HEK293 (cell line): ENCODE measurements at regions not wholly inside any gene's neighbourhood (a gene's known extent, or its start where the extent isn't known, plus 50 kb on each side); places are given as distances from the start of the nearest gene placed in this dataset.

Experiments
- CTCF ChIA-PET: fragments of 350-600 bp; formaldehyde crosslinking; extraction: SDS; loops from one replicate; lab custom pipeline; 2021; ENCODE audit warnings: antibody characterized with exemption; lab: Yijun Ruan, JAX
- POLR2A ChIA-PET: fragments of 300-600 bp; formaldehyde crosslinking; extraction: SDS; loops from one replicate; lab custom pipeline; 2020; ENCODE audit warnings: antibody characterized with exemption, inconsistent platforms; lab: Yijun Ruan, JAX
- H3K27ac ChIP-seq: fragments of 200-500 bp; sonication (Bioruptor generic); 2 replicates; pipeline ENCODE4 v1.5.1; 2014; ENCODE audit warnings: low read depth, low read length, control low read depth, inconsistent platforms; ENCODE audit errors: extremely low read depth
- H3K36me3 ChIP-seq, 2 experiments: fragments of 200-500 bp in 1 of 2; sonication (Bioruptor generic) in 1 of 2; 1 replicate in 1 of 2; 2 replicates in 1 of 2; pipeline ENCODE4 v1.5.1; 2014 to 2017; ENCODE audit warnings: inconsistent platforms in 2 of 2, low read length in 2 of 2; ENCODE audit not compliant: control insufficient read depth in 2 of 2, insufficient read depth in 1 of 2
- H3K4me1 ChIP-seq: fragments of 200-500 bp; sonication (Bioruptor generic); 2 replicates; pipeline ENCODE4 v1.5.1; 2014; ENCODE audit warnings: mild to moderate bottlenecking, low read length, inconsistent platforms; ENCODE audit not compliant: control insufficient read depth, insufficient read depth
- H3K4me3 ChIP-seq: 2 replicates; pipeline ENCODE4 v1.5.1; 2011; ENCODE audit warnings: low read depth, mild to moderate bottlenecking, control low read depth, low read length, moderate library complexity
- H3K9me3 ChIP-seq: fragments of 200-500 bp; sonication (Bioruptor generic); 2 replicates; pipeline ENCODE4 v1.5.1; 2014; ENCODE audit warnings: low read depth, low read length, inconsistent platforms; ENCODE audit not compliant: control insufficient read depth, insufficient read depth
- HOXC10 ChIP-seq: sonication (generic); formaldehyde crosslinking; IDR thresholded peaks from 2 replicates; pipeline ENCODE4 v1.8.1; 2023; ENCODE audit warnings: mild to moderate bottlenecking, missing genetic modification reagents
- SCRT1 ChIP-seq: fragments of 450-650 bp; formaldehyde crosslinking; IDR thresholded peaks from 2 replicates; pipeline ENCODE4 v1.5.1; 2016; ENCODE audit warnings: missing biosample characterization, missing genetic modification characterization, borderline replicate concordance
- ZBTB48 ChIP-seq: fragments of 450-650 bp; formaldehyde crosslinking; IDR thresholded peaks from 2 replicates; pipeline ENCODE4 v1.5.1; 2016; ENCODE audit warnings: missing biosample characterization, missing genetic modification characterization
- ZFP69B ChIP-seq: fragments of 450-650 bp; formaldehyde crosslinking; IDR thresholded peaks from 2 replicates; pipeline ENCODE4 v1.5.1; 2016; ENCODE audit warnings: missing biosample characterization, missing genetic modification characterization
- ZNF112 ChIP-seq: fragments of 450-650 bp; formaldehyde crosslinking; IDR thresholded peaks from 2 replicates; pipeline ENCODE4 v1.5.0; 2017; ENCODE audit warnings: missing biosample characterization, missing genetic modification characterization
- ZNF121 ChIP-seq: fragments of 450-650 bp; formaldehyde crosslinking; IDR thresholded peaks from 2 replicates; pipeline ENCODE4 v1.5.1; 2016; ENCODE audit warnings: missing biosample characterization, missing genetic modification characterization
- ZNF133 ChIP-seq: fragments of 450-650 bp; formaldehyde crosslinking; IDR thresholded peaks from 2 replicates; pipeline ENCODE4 v1.5.1; 2016; ENCODE audit warnings: missing biosample characterization, missing genetic modification characterization
- ZNF146 ChIP-seq: fragments of 450-650 bp; formaldehyde crosslinking; IDR thresholded peaks from 2 replicates; pipeline ENCODE4 v1.5.1; 2016; ENCODE audit warnings: missing biosample characterization, missing genetic modification characterization
- ZNF184 ChIP-seq: fragments of 450-650 bp; IDR thresholded peaks from 2 replicates; pipeline ENCODE4 v1.5.1; 2018; ENCODE audit warnings: missing biosample characterization, mild to moderate bottlenecking, missing genetic modification characterization
- ZNF19 ChIP-seq: fragments of 450-650 bp; formaldehyde crosslinking; IDR thresholded peaks from 2 replicates; pipeline ENCODE4; 2016; ENCODE audit warnings: missing biosample characterization, missing genetic modification characterization, low read depth
- ZNF214 ChIP-seq: fragments of 450-650 bp; formaldehyde crosslinking; IDR thresholded peaks from 2 replicates; pipeline ENCODE4 v1.5.1; 2017; ENCODE audit warnings: missing biosample characterization, mild to moderate bottlenecking, missing genetic modification characterization, borderline replicate concordance
- ZNF423 ChIP-seq: fragments of 450-650 bp; formaldehyde crosslinking; IDR thresholded peaks from 2 replicates; pipeline ENCODE4 v1.5.1; 2016; ENCODE audit warnings: missing biosample characterization, missing genetic modification characterization
- ZNF623 ChIP-seq: fragments of 450-650 bp; formaldehyde crosslinking; IDR thresholded peaks from 2 replicates; pipeline ENCODE4 v1.5.1; 2016; ENCODE audit warnings: missing biosample characterization, missing genetic modification characterization
- ZNF654 ChIP-seq: fragments of 450-650 bp; formaldehyde crosslinking; IDR thresholded peaks from 2 replicates; pipeline ENCODE4 v1.5.1; 2016; ENCODE audit warnings: low read depth, missing biosample characterization, missing genetic modification characterization
- ZNF701 ChIP-seq: fragments of 450-650 bp; formaldehyde crosslinking; IDR thresholded peaks from 2 replicates; pipeline ENCODE4 v1.5.1; 2016; ENCODE audit warnings: missing biosample characterization, missing genetic modification characterization
- ZNF76 ChIP-seq: fragments of 450-650 bp; formaldehyde crosslinking; IDR thresholded peaks from 2 replicates; pipeline ENCODE4; 2016; ENCODE audit warnings: low read depth, missing biosample characterization, missing genetic modification characterization, borderline replicate concordance
- TF ChIP-seq, protein P1 (sequence below): fragments of 450-650 bp; formaldehyde crosslinking; IDR thresholded peaks from 2 replicates; pipeline ENCODE4 v1.5.1; 2016; ENCODE audit warnings: missing biosample characterization, missing genetic modification characterization
- TF ChIP-seq, protein P2 (sequence below): fragments of 450-650 bp; formaldehyde crosslinking; IDR thresholded peaks from 2 replicates; pipeline ENCODE4 v1.5.1; 2016; ENCODE audit warnings: missing biosample characterization, missing genetic modification characterization
- TF ChIP-seq, protein P3 (sequence below): fragments of 450-650 bp; formaldehyde crosslinking; IDR thresholded peaks from 2 replicates; pipeline ENCODE4 v1.5.1; 2016; ENCODE audit warnings: missing biosample characterization, missing genetic modification characterization, borderline replicate concordance
- TF ChIP-seq, protein P4 (sequence below): fragments of 450-650 bp; formaldehyde crosslinking; IDR thresholded peaks from 2 replicates; pipeline ENCODE4; 2016; ENCODE audit warnings: missing biosample characterization, missing genetic modification characterization

DNA sequence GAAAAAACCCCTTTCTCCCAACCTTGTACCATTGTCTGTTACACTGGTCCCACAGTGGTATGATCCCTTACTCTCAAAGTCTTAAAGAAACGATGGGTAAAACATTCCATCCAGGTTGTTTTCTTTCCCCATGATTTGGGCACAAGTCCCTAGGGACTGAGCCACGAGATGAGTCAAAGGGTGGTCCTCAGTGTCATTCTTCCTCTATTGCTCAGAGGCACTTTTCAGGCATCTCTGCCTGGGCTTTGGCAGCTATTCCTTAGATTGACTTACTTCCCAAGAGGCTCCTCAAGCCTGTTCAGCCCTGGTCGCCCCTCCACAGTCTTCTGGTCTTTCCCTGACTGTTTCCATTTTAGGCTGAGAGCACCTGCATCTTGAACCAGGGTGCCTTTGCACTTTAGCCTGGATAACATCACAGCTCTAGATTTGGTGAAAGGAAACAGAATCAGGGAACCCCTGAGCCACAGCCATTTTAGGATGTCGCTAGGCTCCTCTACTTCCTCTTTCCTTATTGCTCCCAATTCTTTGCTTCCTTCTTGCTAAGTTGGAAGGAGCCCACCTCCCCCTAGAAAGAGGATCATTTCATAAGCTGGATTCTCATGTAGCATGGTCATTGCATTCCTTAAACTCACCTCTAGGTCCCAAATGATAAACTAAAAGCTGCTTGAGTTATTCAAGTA lies 131.0 kb upstream of the TPRG1 start:
- TF ChIP-seq HOXC10 (CRISPR knock-in tag) (no peak), ZBTB48 (tag by site-specific recombination) (no peak), ZNF146 (tag by site-specific recombination) (no peak), ZNF214 (tag by site-specific recombination) (no peak)
- TF ChIP-seq, protein P1, sequence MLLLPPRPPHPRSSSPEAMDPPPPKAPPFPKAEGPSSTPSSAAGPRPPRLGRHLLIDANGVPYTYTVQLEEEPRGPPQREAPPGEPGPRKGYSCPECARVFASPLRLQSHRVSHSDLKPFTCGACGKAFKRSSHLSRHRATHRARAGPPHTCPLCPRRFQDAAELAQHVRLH (tag by site-specific recombination), result no peak
- TF ChIP-seq, all 188 proteins: peak for 0
- ChIA-PET CTCF (interaction anchor here (0.8 to 4.0 kb wide), 15 partner anchors 10 to 1302 kb away, joined by 3 to 23 read pairs (median 4); no protein-coding TSS in a partner anchor), POLR2A (no interaction called here)
- H3K9me3 ChIP-seq, result no peaks in the 10 kb centered on the region
- H3K4me3 ChIP-seq, result no peak overlapping the region
- H3K27ac ChIP-seq, result no peak overlapping the region
- H3K36me3 ChIP-seq, result no peaks in the 10 kb centered on the region
- H3K4me1 ChIP-seq, result no peaks in the 10 kb centered on the region

DNA sequence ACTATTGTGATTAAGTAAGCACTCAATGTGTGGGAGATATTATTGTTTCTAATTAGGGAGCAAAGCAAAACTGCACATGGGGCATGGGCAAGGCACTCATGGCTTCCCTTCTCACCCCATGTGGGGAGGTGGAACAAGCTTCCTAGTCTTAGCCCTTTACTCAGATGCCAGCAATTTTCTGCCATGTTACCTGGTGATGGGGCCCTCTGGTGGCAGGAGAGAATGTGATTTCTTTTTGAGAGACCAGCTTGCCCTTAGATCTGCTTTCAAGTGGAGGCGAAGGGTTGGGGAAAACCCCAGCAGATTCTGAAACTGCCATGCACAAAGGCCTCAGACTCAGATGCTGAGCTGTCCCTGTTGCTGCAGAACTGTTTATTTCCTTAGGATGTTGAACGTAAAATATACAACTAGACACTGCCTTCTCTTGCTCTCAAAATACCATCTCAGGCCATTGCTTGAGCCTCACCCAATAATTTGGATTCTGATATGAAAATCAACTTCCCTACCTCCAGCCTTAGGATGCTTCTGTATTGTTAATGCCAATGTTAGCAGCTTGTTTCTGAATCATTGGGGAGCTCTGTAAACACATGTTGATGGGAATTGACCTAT lies 130.2 kb upstream of the TPRG1 start:
- ChIA-PET CTCF (interaction anchor here (0.5 to 4.0 kb wide), 19 partner anchors 9 to 1303 kb away, joined by 3 to 23 read pairs (median 4); no protein-coding TSS in a partner anchor), POLR2A (no interaction called here)
- Histone ChIP-seq H3K4me3 (no peak overlapping the region), H3K9me3 (no peaks in the 10 kb centered on the region), H3K4me1 (no peaks in the 10 kb centered on the region), H3K27ac (no peak overlapping the region), H3K36me3 (no peaks in the 10 kb centered on the region)
- TF ChIP-seq ZNF184 (tag by site-specific recombination) (no peak), ZNF654 (tag by site-specific recombination) (peak; percentile 26)

DNA sequence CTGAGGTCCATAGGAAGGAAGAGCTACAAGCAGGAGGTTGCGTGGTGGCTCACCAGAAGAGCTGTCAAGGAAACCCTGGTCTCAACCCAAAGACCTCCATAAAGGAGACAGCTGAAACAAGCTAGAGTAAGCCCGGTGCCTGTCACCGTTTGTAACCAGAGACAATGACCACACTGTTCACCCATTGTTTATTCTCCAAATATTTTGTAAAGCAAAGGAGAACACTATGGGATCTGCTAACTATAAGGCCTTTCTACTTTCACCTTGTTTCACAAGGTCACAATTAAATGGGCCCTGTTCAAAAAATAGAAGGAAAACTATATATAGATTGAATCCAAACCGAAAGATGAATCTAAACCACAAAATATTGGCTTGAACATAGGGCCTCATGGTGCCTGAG lies 128.9 kb upstream of the TPRG1 start:
- no peak overlapping the region for H3K4me3 ChIP-seq
- no peaks in the 10 kb centered on the region for H3K9me3 ChIP-seq
- CTCF ChIA-PET, result interaction anchor here (1.0 to 4.0 kb wide), 3 partner anchors 13 to 1302 kb away, joined by 4 to 23 read pairs (median 5); no protein-coding TSS in a partner anchor
- POLR2A ChIA-PET, result no interaction called here
- TF ChIP-seq ZNF121 (no peak), ZFP69B (tag by site-specific recombination) (no peak), SCRT1 (tag by site-specific recombination) (no peak), ZNF112 (tag by site-specific recombination) (no peak), ZNF19 (tag by site-specific recombination) (no peak), ZNF76 (tag by site-specific recombination) (no peak), ZNF133 (tag by site-specific recombination) (no peak), ZNF423 (no peak), ZNF623 (tag by site-specific recombination) (no peak), ZBTB48 (tag by site-specific recombination) (no peak), ZNF701 (tag by site-specific recombination) (no peak)
- TF ChIP-seq, protein P2, sequence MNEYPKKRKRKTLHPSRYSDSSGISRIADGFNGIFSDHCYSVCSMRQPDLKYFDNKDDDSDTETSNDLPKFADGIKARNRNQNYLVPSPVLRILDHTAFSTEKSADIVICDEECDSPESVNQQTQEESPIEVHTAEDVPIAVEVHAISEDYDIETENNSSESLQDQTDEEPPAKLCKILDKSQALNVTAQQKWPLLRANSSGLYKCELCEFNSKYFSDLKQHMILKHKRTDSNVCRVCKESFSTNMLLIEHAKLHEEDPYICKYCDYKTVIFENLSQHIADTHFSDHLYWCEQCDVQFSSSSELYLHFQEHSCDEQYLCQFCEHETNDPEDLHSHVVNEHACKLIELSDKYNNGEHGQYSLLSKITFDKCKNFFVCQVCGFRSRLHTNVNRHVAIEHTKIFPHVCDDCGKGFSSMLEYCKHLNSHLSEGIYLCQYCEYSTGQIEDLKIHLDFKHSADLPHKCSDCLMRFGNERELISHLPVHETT (tag by site-specific recombination), result no peak
- TF ChIP-seq, protein P3, sequence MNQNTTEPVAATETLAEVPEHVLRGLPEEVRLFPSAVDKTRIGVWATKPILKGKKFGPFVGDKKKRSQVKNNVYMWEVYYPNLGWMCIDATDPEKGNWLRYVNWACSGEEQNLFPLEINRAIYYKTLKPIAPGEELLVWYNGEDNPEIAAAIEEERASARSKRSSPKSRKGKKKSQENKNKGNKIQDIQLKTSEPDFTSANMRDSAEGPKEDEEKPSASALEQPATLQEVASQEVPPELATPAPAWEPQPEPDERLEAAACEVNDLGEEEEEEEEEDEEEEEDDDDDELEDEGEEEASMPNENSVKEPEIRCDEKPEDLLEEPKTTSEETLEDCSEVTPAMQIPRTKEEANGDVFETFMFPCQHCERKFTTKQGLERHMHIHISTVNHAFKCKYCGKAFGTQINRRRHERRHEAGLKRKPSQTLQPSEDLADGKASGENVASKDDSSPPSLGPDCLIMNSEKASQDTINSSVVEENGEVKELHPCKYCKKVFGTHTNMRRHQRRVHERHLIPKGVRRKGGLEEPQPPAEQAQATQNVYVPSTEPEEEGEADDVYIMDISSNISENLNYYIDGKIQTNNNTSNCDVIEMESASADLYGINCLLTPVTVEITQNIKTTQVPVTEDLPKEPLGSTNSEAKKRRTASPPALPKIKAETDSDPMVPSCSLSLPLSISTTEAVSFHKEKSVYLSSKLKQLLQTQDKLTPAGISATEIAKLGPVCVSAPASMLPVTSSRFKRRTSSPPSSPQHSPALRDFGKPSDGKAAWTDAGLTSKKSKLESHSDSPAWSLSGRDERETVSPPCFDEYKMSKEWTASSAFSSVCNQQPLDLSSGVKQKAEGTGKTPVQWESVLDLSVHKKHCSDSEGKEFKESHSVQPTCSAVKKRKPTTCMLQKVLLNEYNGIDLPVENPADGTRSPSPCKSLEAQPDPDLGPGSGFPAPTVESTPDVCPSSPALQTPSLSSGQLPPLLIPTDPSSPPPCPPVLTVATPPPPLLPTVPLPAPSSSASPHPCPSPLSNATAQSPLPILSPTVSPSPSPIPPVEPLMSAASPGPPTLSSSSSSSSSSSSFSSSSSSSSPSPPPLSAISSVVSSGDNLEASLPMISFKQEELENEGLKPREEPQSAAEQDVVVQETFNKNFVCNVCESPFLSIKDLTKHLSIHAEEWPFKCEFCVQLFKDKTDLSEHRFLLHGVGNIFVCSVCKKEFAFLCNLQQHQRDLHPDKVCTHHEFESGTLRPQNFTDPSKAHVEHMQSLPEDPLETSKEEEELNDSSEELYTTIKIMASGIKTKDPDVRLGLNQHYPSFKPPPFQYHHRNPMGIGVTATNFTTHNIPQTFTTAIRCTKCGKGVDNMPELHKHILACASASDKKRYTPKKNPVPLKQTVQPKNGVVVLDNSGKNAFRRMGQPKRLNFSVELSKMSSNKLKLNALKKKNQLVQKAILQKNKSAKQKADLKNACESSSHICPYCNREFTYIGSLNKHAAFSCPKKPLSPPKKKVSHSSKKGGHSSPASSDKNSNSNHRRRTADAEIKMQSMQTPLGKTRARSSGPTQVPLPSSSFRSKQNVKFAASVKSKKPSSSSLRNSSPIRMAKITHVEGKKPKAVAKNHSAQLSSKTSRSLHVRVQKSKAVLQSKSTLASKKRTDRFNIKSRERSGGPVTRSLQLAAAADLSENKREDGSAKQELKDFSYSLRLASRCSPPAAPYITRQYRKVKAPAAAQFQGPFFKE, result no peak
- TF ChIP-seq, protein P4, sequence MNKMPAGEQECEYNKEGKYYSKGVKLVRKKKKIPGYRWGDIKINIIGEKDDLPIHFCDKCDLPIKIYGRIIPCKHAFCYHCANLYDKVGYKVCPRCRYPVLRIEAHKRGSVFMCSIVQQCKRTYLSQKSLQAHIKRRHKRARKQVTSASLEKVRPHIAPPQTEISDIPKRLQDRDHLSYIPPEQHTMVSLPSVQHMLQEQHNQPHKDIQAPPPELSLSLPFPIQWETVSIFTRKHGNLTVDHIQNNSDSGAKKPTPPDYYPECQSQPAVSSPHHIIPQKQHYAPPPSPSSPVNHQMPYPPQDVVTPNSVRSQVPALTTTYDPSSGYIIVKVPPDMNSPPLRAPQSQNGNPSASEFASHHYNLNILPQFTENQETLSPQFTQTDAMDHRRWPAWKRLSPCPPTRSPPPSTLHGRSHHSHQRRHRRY, result no peak
- no peaks in the 10 kb centered on the region for H3K4me1 ChIP-seq
- H3K36me3 ChIP-seq, result no peaks in the 10 kb centered on the region
- no peak overlapping the region for H3K27ac ChIP-seq
